MM.1S (cell line): ENCODE measurements at regions not wholly inside any gene's neighbourhood (a gene's known extent, or its start where the extent isn't known, plus 50 kb on each side); places are given as distances from the start of the nearest gene placed in this dataset.

Experiments
- DNase-seq: peaks from one replicate; pipeline ENCODE4 v3.0.0-alpha.2; 2015
- H2AFZ ChIP-seq: fragments of 300-600 bp; sonication (generic); 2 replicates; pipeline ENCODE4 v1.6.0; 2016; ENCODE audit warnings: antibody characterized with exemption, low read length
- H3F3A ChIP-seq: fragments of 300-600 bp; sonication (generic); 2 replicates; pipeline ENCODE4 v1.6.1; 2016; ENCODE audit warnings: mild to moderate bottlenecking, antibody characterized with exemption, low read length, moderate library complexity, mixed read lengths; ENCODE audit not compliant: insufficient read depth
- H3K27ac ChIP-seq: fragments of 300-600 bp; sonication (generic); 2 replicates; pipeline ENCODE4 v1.5.1; 2016; ENCODE audit warnings: mild to moderate bottlenecking, low read length
- H3K27me3 ChIP-seq: fragments of 300-600 bp; sonication (generic); replicated peaks from 2 replicates; pipeline ENCODE4 v1.6.0; 2016; ENCODE audit warnings: low read length; ENCODE audit not compliant: insufficient read depth
- H3K36me3 ChIP-seq: fragments of 300-600 bp; sonication (generic); replicated peaks from 2 replicates; pipeline ENCODE4 v1.6.1; 2016; ENCODE audit warnings: mild to moderate bottlenecking, low read length, mixed read lengths; ENCODE audit not compliant: insufficient read depth
- H3K4me1 ChIP-seq: fragments of 300-600 bp; sonication (generic); 2 replicates; pipeline ENCODE4 v1.6.1; 2016; ENCODE audit warnings: low read length, mixed read lengths
- H3K4me2 ChIP-seq: fragments of 300-600 bp; sonication (generic); 2 replicates; pipeline ENCODE4 v1.6.0; 2016; ENCODE audit warnings: low read depth, low read length
- H3K4me3 ChIP-seq: fragments of 300-600 bp; sonication (generic); 2 replicates; pipeline ENCODE4 v1.5.1; 2016; ENCODE audit warnings: low read length, mixed read lengths
- H3K79me2 ChIP-seq: fragments of 300-600 bp; sonication (generic); 2 replicates; pipeline ENCODE4 v1.6.1; 2016; ENCODE audit warnings: mixed run types, low read length, mixed read lengths
- H3K9ac ChIP-seq: fragments of 300-600 bp; sonication (generic); 2 replicates; pipeline ENCODE4 v1.6.1; 2016; ENCODE audit warnings: low read length, mixed read lengths
- H3K9me2 ChIP-seq: fragments of 300-600 bp; sonication (generic); replicated peaks from 2 replicates; pipeline ENCODE4 v1.6.1; 2016; ENCODE audit warnings: mild to moderate bottlenecking, low read length, mixed read lengths; ENCODE audit not compliant: insufficient read depth
- H3K9me3 ChIP-seq: fragments of 300-600 bp; sonication (generic); replicated peaks from 2 replicates; pipeline ENCODE4 v1.6.1; 2016; ENCODE audit warnings: mild to moderate bottlenecking, low read length, mixed read lengths; ENCODE audit not compliant: insufficient read depth
- H4K20me1 ChIP-seq: fragments of 300-600 bp; sonication (generic); 2 replicates; pipeline ENCODE4 v1.6.1; 2016; ENCODE audit warnings: mild to moderate bottlenecking, low read length, moderate library complexity, mixed read lengths; ENCODE audit not compliant: insufficient read depth
- CTCF ChIP-seq: fragments of 300-600 bp; sonication (generic); IDR thresholded peaks from 2 replicates; pipeline ENCODE4 v1.5.1; 2016; ENCODE audit warnings: antibody characterized with exemption, low read length, mixed read lengths
- EZH2 ChIP-seq: fragments of 300-600 bp; sonication (generic); optimal IDR thresholded peaks from 2 replicates; pipeline ENCODE3; 2017; ENCODE audit warnings: low read depth, mild to moderate bottlenecking, antibody characterized with exemption, low read length, mixed read lengths
- EZH2phosphoT487 ChIP-seq: fragments of 300-600 bp; sonication (generic); IDR thresholded peaks from 2 replicates; pipeline ENCODE4 v1.6.1; 2018; ENCODE audit warnings: antibody characterized with exemption, low read length

DNA sequence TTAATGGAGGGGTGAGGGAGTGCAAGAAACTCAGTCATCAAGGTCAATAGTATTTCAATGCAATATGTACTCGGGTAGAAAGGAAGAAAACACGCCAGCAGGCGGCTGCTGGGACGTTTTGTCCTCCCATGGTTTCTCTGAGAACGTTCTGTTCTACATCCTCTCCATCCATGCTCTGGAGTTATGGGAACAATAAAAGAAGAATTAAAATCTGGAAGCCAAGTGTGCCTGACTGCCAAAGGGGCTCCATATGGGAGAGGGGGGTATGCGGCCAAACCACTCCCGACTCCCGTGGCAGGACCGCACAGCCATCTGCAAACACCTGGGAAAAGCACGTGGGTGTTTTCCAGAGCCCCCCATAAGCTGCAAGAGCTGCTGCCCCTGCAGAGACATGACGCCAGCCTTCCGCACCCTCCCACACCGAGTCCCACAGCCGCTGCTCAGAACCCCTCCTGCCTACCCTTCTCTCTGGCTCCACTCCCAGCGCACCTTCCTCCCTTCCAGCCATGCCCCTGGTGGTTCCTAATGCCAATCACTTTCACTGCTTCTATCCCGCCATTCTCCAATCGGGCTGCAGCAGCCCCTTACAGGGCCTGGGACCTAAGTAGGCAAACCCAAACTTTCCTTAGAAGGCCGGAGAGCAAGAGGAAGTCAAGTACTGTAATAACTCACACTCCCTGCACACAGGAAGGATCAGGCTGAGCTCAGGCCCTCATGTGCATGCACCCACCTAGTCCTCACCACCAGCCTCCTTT lies 241.6 kb downstream of the SYK start:
- Histone ChIP-seq H4K20me1 (no peaks in the 10 kb centered on the region), H3K4me1 (peaks cover 6% of the 10 kb centered on the region; the same call in 1 of the 2 replicates), H3K27ac (no peak overlapping the region), H3K4me3 (no peak overlapping the region), H3K27me3 (no peaks in the 10 kb centered on the region), H3K9me2 (no peaks in the 10 kb centered on the region), H3K4me2 (no peak overlapping the region), H3K9me3 (no peaks in the 10 kb centered on the region), H3K9ac (no peak overlapping the region), H3F3A (no peaks in the 10 kb centered on the region), H2AFZ (no peak overlapping the region), H3K79me2 (no peaks in the 10 kb centered on the region), H3K36me3 (no peaks in the 10 kb centered on the region)
- TF ChIP-seq EZH2 (no peak), EZH2phosphoT487 (no peak), CTCF (no peak)
- DNase-seq, result no peak

DNA sequence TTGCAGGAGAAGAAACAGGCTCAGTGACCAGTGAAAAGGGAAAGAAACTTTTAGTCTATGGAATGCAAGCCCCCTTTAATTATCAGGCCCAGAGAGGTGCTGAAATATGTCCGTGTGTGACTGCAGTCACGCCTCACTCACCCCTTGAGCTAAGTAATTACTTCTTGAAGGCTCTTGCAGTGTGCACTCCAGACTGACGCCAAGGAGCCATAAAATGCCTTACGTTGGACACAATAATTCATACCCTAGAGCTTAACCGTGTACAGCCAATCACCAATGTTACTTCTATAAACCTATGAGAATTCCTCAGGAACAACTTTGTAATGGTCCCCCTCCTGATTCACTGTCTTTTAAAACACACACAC lies 242.2 kb downstream of the SYK start:
- Histone ChIP-seq H3F3A (no peaks in the 10 kb centered on the region), H4K20me1 (no peaks in the 10 kb centered on the region), H3K9me2 (no peaks in the 10 kb centered on the region), H3K36me3 (no peaks in the 10 kb centered on the region), H3K27me3 (no peaks in the 10 kb centered on the region), H3K9ac (no peak overlapping the region), H3K4me2 (no peak overlapping the region), H3K4me3 (no peak overlapping the region), H3K27ac (no peak overlapping the region), H3K79me2 (no peaks in the 10 kb centered on the region), H3K4me1 (0 out of 2 replicates have a peak, but pooled peaks cover 3% of the 10 kb centered on the region), H3K9me3 (no peaks in the 10 kb centered on the region), H2AFZ (no peak overlapping the region)
- no peak for DNase-seq
- TF ChIP-seq CTCF, result no peak
- no peak for TF ChIP-seq EZH2phosphoT487
- TF ChIP-seq EZH2, result no peak

DNA sequence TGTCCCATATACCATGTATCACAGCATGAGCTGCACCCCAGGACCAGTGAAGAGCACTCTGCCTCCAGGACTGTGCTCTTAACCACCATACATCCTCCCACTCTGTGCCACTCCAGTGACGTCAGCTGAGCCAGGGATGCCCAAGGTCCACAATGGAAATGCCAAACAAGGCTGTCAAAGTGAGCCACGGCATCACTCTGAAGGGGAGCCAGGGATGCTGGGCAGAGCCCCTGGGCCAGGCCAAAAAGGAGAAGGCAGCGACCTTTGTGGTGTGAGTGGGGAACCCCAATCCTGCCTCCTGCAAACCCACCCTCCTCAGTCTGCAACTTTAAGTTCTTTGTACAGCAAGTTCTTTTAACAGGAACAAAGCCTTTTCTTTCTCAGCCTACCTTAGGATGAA lies 242.7 kb downstream of the SYK start:
- TF ChIP-seq EZH2phosphoT487, result no peak
- no peak for TF ChIP-seq EZH2
- TF ChIP-seq CTCF, result no peak
- no peak overlapping the region for H2AFZ ChIP-seq
- H3K4me3 ChIP-seq, result no peak overlapping the region
- H3F3A ChIP-seq, result no peaks in the 10 kb centered on the region
- no peak overlapping the region for H3K27ac ChIP-seq
- no peaks in the 10 kb centered on the region for H3K9me2 ChIP-seq
- H3K9me3 ChIP-seq, result no peaks in the 10 kb centered on the region
- no peaks in the 10 kb centered on the region for H3K27me3 ChIP-seq
- H3K4me1 ChIP-seq, result 0 out of 2 replicates have a peak, but pooled peaks cover 3% of the 10 kb centered on the region
- H3K36me3 ChIP-seq, result no peaks in the 10 kb centered on the region
- no peaks in the 10 kb centered on the region for H4K20me1 ChIP-seq
- H3K79me2 ChIP-seq, result no peaks in the 10 kb centered on the region
- DNase-seq, result no peak
- no peak overlapping the region for H3K9ac ChIP-seq
- no peak overlapping the region for H3K4me2 ChIP-seq
